HG03521 (cell line): ENCODE measurements at regions not wholly inside any gene's neighbourhood (a gene's known extent, or its start where the extent isn't known, plus 50 kb on each side); places are given as distances from the start of the nearest gene placed in this dataset.

Source experiments
- ATAC-seq: cut with Tn5 transposase; IDR thresholded peaks from one replicate; pipeline ENCODE4 v1.9.1; 2021; ENCODE audit warnings: mild to moderate bottlenecking, moderate library complexity; ENCODE audit not compliant: unreplicated experiment

GRCh38 chr6:163904186-163904585 is 489.7 kb downstream of the QKI start:
- no peak for ATAC-seq

GRCh38 chr6:163903541-163903940 is 489.0 kb downstream of the QKI start:
- no peak for ATAC-seq

- no peak for ATAC-seq
These were observed 488.5 kb downstream of the QKI start for GRCh38 chr6:163902993-163903392.

GRCh38 chr6:163901681-163902080 is 487.2 kb downstream of the QKI start:
- no peak for ATAC-seq

GRCh38 chr6:163900570-163900969 is 486.1 kb downstream of the QKI start:
- ATAC-seq = no peak

- ATAC-seq = no peak
These were observed 483.2 kb downstream of the QKI start for GRCh38 chr6:163897669-163898068.

GRCh38 chr6:163897030-163897429 is 482.5 kb downstream of the QKI start:
- no peak for ATAC-seq

GRCh38 chr6:163895162-163895561 is 480.6 kb downstream of the QKI start:
- ATAC-seq = no peak

- ATAC-seq = no peak
These were observed 479.2 kb downstream of the QKI start for GRCh38 chr6:163893609-163894189.

- no peak for ATAC-seq
These were observed 478.5 kb downstream of the QKI start for GRCh38 chr6:163892824-163893561.

- no peak for ATAC-seq
These were observed 475.5 kb downstream of the QKI start for GRCh38 chr6:163889904-163890514.

GRCh38 chr6:163888030-163888819 is 473.7 kb downstream of the QKI start:
- ATAC-seq = no peak

- no peak for ATAC-seq
These were observed 471.9 kb downstream of the QKI start for GRCh38 chr6:163886428-163886827.

- ATAC-seq = no peak
These were observed 469.5 kb downstream of the QKI start for GRCh38 chr6:163883984-163884383.

- no peak for ATAC-seq
These were observed 464.2 kb downstream of the QKI start for GRCh38 chr6:163878698-163879097.

- ATAC-seq = no peak
These were observed 463.5 kb downstream of the QKI start for GRCh38 chr6:163877877-163878639.

GRCh38 chr6:163876391-163876790 is 461.9 kb downstream of the QKI start:
- ATAC-seq = no peak

- ATAC-seq = no peak
These were observed 460.3 kb downstream of the QKI start for GRCh38 chr6:163874784-163875183.

- ATAC-seq = no peak
These were observed 457.8 kb downstream of the QKI start for GRCh38 chr6:163872335-163872734.

- ATAC-seq = no peak
These were observed 457.1 kb downstream of the QKI start for GRCh38 chr6:163871616-163872015.
